HG02840 (cell line): ENCODE measurements at regions not wholly inside any gene's neighbourhood (a gene's known extent, or its start where the extent isn't known, plus 50 kb on each side); places are given as distances from the start of the nearest gene placed in this dataset.

Experiments
- ATAC-seq: cut with Tn5 transposase; IDR thresholded peaks from one replicate; pipeline ENCODE4 v1.9.1; 2021; ENCODE audit warnings: mild to moderate bottlenecking, moderate library complexity, moderate number of reproducible peaks; ENCODE audit not compliant: unreplicated experiment, low FRiP score

- ATAC-seq: no peak
Measured at GRCh38 chr7:116142850-116143249, 67.5 kb upstream of the TES start.

GRCh38 chr7:116145245-116145852, 65.0 kb upstream of the TES start:
- ATAC-seq: peak; percentile 79

DNA sequence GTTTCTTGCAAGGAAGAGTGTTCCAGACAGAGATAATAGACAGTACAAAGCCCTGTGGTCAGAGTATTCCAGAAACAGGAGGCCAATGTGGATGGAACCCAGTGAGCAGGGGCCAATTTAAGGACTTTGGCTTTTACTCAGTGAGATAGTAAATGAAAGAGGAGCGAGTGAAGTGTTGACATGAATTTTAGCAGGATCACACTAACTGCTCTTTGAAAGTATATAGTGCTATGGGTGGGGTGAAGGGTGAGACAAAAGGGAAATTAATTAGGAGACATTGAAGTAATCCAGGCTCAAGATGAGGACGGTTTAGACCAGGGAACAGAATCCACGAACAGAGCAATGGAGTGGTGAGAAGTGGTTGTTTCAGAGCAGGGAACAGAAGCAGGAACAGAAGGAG, 62.2 kb upstream of the TES start:
- ATAC-seq: no peak

- ATAC-seq: no peak
Measured at GRCh38 chr7:116148626-116149025, 61.7 kb upstream of the TES start.

DNA sequence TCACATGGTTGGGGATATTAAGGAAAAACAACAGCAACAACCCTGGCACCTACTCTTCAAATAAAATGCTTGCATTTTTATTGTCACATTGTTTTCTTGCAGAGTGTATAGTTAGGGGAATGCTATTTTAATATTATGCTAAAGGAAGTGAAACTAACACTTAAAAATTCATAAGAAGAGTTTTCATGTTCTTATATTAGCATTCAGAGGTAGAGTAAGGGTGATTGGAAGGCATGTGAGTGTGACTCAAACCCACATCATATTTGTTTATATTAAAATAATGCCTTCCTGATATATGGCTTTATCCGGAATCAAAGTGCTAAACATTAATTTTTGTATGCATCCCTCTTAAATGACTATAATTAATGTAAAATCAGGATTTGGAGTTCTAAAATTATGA, 59.8 kb upstream of the TES start:
- peak; percentile 93 for ATAC-seq

GRCh38 chr7:116152276-116152675, 58.1 kb upstream of the TES start:
- no peak for ATAC-seq

- no peak for ATAC-seq
Measured at GRCh38 chr7:116153050-116153449, 57.3 kb upstream of the TES start.

DNA sequence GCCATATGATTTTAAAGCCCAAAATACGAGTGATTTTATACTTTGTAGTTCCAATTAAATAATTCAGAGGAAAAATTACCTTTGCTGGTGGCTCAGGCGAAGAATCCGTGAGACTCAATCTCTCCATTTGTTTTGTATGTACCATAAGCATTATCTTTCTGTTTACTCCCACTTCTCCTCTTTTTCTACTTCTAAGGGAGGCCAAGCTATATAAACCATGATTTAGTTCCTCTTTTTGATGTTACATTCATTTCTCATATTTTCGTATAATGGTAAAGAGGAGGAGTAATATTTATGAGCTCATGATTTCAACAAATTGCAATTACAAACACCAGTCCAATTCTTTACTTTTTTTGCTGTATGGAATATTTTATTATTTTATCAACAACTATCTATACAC, 50.6 kb upstream of the TES start:
- no peak for ATAC-seq
